ENCODE measurements at regions not wholly inside any gene's neighbourhood (a gene's known extent, or its start where the extent isn't known, plus 50 kb on each side); places are given as distances from the start of the nearest gene placed in this dataset.
"Not testable (repeated sequence)": the region's sequence is repeated elsewhere in the genome, so short reads cannot be mapped to it uniquely, and the experiment has no call there.

DNA sequence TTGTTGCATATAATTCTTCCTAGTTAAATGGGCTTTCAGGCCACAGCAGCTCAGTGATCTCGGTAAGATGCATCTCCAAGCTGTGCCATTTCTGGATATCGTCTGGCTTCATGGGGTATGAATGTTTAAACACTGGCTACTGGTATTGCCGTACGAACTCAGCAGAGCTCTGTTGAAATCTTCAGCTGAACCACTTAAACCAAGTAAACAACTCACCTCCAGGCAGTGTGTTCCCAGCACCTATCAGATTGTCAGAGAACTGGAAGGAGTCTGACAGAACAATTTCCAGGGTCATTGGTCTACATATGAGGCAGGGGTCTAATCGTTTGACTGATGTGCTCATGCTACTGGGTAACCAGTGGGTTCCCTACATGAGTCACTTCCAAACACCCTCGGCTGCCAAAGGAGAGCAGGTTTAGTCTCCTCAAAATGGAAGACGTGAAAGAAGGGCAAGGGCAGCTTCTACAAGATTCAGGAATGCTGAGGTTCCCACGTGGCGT lies 93.2 kb upstream of the BMAL1 start:
- TF ChIP-seq, protein P1, sequence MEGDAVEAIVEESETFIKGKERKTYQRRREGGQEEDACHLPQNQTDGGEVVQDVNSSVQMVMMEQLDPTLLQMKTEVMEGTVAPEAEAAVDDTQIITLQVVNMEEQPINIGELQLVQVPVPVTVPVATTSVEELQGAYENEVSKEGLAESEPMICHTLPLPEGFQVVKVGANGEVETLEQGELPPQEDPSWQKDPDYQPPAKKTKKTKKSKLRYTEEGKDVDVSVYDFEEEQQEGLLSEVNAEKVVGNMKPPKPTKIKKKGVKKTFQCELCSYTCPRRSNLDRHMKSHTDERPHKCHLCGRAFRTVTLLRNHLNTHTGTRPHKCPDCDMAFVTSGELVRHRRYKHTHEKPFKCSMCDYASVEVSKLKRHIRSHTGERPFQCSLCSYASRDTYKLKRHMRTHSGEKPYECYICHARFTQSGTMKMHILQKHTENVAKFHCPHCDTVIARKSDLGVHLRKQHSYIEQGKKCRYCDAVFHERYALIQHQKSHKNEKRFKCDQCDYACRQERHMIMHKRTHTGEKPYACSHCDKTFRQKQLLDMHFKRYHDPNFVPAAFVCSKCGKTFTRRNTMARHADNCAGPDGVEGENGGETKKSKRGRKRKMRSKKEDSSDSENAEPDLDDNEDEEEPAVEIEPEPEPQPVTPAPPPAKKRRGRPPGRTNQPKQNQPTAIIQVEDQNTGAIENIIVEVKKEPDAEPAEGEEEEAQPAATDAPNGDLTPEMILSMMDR (conservative IDR thresholded peaks at IDR 0.05; ENCODE audit: low read depth, low read length) = no peak
- no peak for DNase-seq (ENCODE audit: low read depth)
- H3K4me3 ChIP-seq (ENCODE audit: low read depth, low read length) = no peak overlapping the region

DNA sequence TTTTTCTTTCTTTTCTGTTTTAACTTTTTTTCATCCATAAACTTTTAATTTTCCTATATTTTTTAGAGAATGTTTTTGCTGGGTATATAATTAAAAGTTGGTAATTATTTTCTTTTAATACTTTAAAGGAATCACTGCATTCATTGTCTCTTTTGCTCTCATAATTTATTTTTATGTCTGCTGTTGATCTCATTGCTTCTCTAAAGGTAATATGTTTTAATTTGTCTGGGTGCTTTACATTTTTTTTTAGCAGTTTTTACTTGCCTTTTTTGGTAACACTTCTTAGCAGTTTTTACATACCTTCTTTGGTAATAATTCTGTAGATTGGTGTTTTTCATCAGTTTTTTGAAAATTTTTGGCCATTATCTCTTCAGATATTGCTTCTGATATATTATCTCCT lies 89.4 kb upstream of the BMAL1 start:
- TF ChIP-seq, protein P1 (conservative IDR thresholded peaks at IDR 0.05; ENCODE audit: low read depth, low read length) = no peak
- no peak overlapping the region for H3K4me3 ChIP-seq (ENCODE audit: low read depth, low read length)
- no peak for DNase-seq (ENCODE audit: low read depth)

DNA sequence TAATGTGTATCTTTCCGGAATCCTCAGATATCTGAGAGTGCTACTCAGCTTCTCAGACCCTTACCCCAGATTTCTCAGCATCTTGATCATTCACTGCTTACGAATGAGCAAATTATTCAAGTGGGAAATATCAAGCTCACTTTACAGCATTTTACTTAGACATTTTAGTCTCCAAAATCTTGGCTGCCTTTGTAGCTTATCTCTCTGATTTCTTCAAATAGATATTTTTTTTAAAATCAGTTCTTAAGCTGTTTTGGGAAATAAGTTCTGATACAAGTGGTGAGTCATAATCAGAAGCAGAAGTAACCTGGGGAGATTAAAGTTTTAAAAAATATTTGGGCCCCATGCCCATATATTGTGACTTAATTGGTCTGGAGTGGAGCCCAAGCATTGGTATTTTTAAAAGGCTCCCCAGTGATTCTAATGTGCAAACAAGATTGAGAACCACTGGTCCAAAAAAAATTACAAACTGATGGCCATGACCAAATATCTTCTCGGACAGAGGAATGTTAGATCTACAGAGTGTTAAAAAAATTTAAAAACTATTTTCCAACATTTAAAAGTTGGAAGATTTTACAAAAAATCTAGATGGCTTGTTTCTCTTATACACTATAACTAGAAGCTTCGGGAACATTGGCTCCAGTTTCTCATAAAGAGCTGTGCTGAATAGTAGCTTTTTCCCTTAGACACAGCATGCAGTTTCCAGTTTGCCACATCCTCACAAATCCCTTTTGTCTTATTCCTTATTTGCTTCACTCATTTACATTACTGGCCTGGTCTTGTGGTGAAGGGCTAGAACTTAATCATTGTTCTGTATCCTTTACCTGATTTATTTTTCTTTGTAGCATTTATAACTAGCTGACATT lies 87.8 kb upstream of the BMAL1 start:
- TF ChIP-seq, protein P1 (conservative IDR thresholded peaks at IDR 0.05; ENCODE audit: low read depth, low read length) = no peak
- no peak overlapping the region for H3K4me3 ChIP-seq (ENCODE audit: low read depth, low read length)
- peak; percentile 46 for DNase-seq (ENCODE audit: low read depth)

DNA sequence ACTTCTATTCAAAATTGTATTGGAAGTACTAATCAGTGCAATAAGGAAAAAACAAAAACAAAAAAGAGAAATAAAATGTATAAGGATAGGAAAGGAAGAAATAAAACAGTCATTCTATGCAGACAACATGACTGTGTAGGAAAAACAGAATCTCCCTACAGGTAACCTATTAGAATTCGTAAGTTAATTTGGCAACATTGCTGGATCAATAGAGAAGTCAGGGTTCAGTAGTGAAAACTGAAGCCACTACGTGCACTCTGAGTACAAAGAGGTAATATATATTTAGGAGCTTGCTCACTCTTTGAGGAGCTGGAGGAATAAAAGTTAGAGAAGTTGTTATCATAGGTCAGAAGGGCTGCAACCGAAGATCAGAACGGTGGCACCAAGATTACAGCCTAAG lies 84.0 kb upstream of the BMAL1 start:
- no peak for DNase-seq (ENCODE audit: low read depth)
- TF ChIP-seq, protein P1 (conservative IDR thresholded peaks at IDR 0.05; ENCODE audit: low read depth, low read length) = no peak

DNA sequence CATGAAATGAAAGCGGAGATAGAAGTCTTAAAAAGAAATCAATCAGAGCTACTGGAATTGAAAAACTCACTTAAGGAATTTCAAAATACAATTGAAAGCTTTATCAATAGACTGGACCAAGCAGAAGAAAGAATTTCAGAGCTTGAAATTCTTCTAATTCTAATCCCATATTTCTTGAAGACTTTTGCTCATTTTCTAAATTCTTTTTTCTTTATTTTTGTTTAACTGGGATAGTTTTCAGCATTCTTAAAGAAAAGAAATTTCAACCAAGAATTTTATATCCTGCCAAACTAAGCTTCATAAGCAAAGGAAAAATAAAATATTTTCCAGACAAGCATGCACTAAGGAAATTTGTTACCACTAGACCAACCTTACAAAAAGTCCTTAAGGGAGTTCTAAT lies 80.2 kb upstream of the BMAL1 start:
- DNase-seq (ENCODE audit: low read depth); H3K4me3 ChIP-seq (ENCODE audit: low read depth, low read length): not testable (repeated sequence)

More for the DNA sequence above, 84.0 kb upstream of the BMAL1 start:
- no peak overlapping the region for H3K4me3 ChIP-seq (ENCODE audit: low read depth, low read length)

DNA sequence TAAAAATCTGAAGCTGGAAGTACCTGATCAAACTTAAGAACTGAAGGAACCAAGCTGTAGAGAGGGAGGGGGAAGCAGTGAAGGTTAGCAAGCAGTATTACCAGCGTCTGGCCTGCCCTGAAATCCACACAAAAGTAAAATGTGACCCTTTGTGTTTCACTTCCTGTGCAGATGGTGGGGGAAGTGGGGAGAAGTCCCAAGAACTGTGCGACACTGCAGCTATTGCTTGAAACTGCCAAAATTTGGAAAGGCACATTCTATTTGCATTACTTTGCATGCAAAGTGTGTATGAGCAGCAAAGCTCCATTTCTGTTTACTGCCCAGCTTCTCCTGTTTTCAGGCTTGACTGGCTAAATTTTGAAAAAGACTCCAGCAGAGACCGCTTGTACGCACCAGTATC lies 72.1 kb upstream of the BMAL1 start:
- no peak for DNase-seq (ENCODE audit: low read depth)
- no peak overlapping the region for H3K4me3 ChIP-seq (ENCODE audit: low read depth, low read length)
- TF ChIP-seq, protein P1 (conservative IDR thresholded peaks at IDR 0.05; ENCODE audit: low read depth, low read length) = no peak

DNA sequence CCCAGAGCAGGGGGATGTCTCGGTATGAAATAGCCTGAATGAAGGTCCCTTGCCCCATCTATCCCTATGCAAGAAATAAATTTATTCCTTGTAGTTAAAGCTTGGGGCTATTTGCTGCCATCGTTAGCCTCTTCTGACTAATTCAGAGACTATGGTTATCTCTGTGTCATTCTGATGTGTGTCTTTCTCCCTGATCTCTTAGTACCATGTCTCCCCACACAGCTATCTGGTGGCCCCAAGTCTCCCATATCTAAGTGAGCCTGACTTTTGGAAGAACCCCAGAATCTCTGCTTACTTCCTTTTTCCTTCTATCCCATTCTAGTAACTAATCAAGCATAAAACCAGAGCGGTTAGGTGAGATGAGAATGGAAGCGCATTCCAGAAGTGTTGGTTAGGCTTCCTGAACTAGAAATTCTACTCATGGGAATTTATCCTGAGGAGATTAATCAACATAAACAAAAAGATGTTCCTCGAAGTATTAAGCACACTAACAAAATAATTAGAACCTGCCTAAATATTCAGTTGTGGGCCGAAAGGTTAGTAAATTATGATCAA lies 71.4 kb upstream of the BMAL1 start:
- TF ChIP-seq, protein P1 (conservative IDR thresholded peaks at IDR 0.05; ENCODE audit: low read depth, low read length) = no peak
- DNase-seq (ENCODE audit: low read depth) = no peak
- no peak overlapping the region for H3K4me3 ChIP-seq (ENCODE audit: low read depth, low read length)

All from choroid plexus epithelial cell (primary cell).